HEK293 (cell line): ENCODE measurements at regions not wholly inside any gene's neighbourhood (a gene's known extent, or its start where the extent isn't known, plus 50 kb on each side); places are given as distances from the start of the nearest gene placed in this dataset.

Experiments used
- ZNF624 ChIP-seq: fragments of 450-650 bp; formaldehyde crosslinking; IDR thresholded peaks from 2 replicates; pipeline ENCODE4 v1.5.1; 2017; ENCODE audit warnings: missing biosample characterization, missing genetic modification characterization
- TF ChIP-seq, protein P1 (sequence below): fragments of 450-650 bp; formaldehyde crosslinking; IDR thresholded peaks from 2 replicates; pipeline ENCODE4 v1.5.1; 2016; ENCODE audit warnings: missing biosample characterization, missing genetic modification characterization

DNA sequence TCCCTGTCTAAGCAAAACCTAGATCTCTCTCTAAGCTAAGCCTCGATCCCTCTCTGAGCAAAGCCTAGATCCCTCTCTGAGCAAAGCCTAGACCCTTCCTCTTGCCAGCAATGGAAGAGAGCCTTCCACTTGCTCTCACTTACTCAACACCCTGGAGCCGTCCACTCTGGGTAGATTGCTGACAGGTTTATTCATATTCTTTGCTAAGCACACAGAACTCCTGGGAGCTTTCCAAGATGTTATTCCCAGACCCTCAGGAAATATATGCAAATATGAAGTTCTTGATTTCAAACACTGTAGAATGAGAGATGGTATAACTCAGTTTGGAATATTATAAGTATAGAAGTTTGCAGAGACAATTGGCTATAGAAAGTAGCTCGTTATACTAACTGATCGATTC is 503.8 kb upstream of the CELF2 start:
- TF ChIP-seq, protein P1, sequence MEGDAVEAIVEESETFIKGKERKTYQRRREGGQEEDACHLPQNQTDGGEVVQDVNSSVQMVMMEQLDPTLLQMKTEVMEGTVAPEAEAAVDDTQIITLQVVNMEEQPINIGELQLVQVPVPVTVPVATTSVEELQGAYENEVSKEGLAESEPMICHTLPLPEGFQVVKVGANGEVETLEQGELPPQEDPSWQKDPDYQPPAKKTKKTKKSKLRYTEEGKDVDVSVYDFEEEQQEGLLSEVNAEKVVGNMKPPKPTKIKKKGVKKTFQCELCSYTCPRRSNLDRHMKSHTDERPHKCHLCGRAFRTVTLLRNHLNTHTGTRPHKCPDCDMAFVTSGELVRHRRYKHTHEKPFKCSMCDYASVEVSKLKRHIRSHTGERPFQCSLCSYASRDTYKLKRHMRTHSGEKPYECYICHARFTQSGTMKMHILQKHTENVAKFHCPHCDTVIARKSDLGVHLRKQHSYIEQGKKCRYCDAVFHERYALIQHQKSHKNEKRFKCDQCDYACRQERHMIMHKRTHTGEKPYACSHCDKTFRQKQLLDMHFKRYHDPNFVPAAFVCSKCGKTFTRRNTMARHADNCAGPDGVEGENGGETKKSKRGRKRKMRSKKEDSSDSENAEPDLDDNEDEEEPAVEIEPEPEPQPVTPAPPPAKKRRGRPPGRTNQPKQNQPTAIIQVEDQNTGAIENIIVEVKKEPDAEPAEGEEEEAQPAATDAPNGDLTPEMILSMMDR (tag by site-specific recombination) = no peak
- TF ChIP-seq ZNF624 = no peak
